Neutrophil (primary cell): ENCODE measurements at regions not wholly inside any gene's neighbourhood (a gene's known extent, or its start where the extent isn't known, plus 50 kb on each side); places are given as distances from the start of the nearest gene placed in this dataset.

ENCODE experiments used
- H3K27ac ChIP-seq: fragments of 200-600 bp; sonication (generic); 2 replicates; pipeline ENCODE4 v1.5.1; 2016; ENCODE audit warnings: mild to moderate bottlenecking, moderate library complexity
- H3K27me3 ChIP-seq: fragments of 200-600 bp; sonication (generic); 2 replicates; pipeline ENCODE4 v1.6.0; 2016; ENCODE audit warnings: mild to moderate bottlenecking
- H3K36me3 ChIP-seq: fragments of 200-600 bp; sonication (generic); 2 replicates; pipeline ENCODE4 v1.5.1; 2017
- H3K4me1 ChIP-seq, 2 experiments: fragments of 200-600 bp in 1 of 2; sonication (generic) in 1 of 2; 1 replicate in 1 of 2; 2 replicates in 1 of 2; pipeline versions ENCODE4 v1.5.1 to v1.6.1; 2013 to 2016; ENCODE audit warnings: low read depth in 1 of 2, low read length in 1 of 2, mild to moderate bottlenecking in 1 of 2, moderate library complexity in 1 of 2; ENCODE audit not compliant: control insufficient read depth in 1 of 2, insufficient read depth in 1 of 2
- H3K4me3 ChIP-seq, 2 experiments: fragments of 200-600 bp in 1 of 2; sonication (generic) in 1 of 2; 1 replicate in 1 of 2; 2 replicates in 1 of 2; pipeline ENCODE4 v1.5.1; 2013 to 2016; ENCODE audit warnings: low read depth in 1 of 2, low read length in 1 of 2, mild to moderate bottlenecking in 1 of 2, moderate library complexity in 1 of 2
- H3K9me3 ChIP-seq: fragments of 200-600 bp; sonication (generic); 2 replicates; pipeline ENCODE4 v1.5.1; 2016
- TF ChIP-seq, protein P1 (sequence below): fragments of 200-600 bp; sonication (generic); IDR thresholded peaks from 2 replicates; pipeline ENCODE4 v1.5.1; 2016; ENCODE audit warnings: antibody characterized with exemption

DNA sequence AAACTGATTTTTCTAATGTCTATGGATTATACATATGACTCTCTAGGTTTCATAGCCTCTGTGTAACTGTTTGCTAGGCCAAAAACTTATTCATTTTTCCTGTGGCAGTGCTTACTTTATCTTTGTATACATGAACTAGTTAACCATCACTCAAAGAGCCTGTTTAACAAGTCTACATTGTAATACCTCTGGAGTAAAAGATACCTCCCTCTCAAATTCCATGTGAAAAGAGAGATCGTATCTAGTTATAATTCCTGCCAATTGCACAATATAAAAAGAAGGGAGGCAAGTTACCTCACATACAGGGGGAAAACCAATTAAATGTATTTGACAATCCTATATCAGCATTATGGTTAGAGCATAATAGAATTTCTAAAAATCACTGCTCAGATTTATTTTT lies 271.9 kb upstream of the ST8SIA4 start:
- H3K9me3 ChIP-seq: no peaks in the 10 kb centered on the region
- no peak overlapping the region for H3K4me3 ChIP-seq
- TF ChIP-seq, protein P1, sequence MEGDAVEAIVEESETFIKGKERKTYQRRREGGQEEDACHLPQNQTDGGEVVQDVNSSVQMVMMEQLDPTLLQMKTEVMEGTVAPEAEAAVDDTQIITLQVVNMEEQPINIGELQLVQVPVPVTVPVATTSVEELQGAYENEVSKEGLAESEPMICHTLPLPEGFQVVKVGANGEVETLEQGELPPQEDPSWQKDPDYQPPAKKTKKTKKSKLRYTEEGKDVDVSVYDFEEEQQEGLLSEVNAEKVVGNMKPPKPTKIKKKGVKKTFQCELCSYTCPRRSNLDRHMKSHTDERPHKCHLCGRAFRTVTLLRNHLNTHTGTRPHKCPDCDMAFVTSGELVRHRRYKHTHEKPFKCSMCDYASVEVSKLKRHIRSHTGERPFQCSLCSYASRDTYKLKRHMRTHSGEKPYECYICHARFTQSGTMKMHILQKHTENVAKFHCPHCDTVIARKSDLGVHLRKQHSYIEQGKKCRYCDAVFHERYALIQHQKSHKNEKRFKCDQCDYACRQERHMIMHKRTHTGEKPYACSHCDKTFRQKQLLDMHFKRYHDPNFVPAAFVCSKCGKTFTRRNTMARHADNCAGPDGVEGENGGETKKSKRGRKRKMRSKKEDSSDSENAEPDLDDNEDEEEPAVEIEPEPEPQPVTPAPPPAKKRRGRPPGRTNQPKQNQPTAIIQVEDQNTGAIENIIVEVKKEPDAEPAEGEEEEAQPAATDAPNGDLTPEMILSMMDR: no peak
- no peak overlapping the region for H3K27ac ChIP-seq
- no peaks in the 10 kb centered on the region for H3K27me3 ChIP-seq
- H3K4me1 ChIP-seq: no peaks in the 10 kb centered on the region
- H3K36me3 ChIP-seq: no peaks in the 10 kb centered on the region

DNA sequence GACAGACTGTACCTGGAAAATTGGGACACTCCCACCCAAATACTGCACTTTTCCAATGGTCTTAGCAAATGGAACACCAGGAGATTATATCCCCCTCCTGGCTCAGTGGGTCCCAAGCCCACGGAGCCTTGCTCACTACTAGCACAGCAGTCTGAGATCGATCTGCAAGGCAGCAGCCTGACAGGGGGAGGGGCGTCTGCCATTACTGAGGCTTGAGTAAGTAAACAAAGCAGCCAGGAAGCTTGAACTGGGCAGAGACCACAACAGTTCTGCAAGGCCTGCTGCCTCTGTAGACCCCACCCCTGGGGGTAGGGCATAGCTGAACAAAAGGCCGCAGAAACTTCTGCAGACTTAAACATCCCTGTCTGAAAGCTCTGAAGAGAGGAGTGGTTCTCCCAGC lies 260.0 kb upstream of the ST8SIA4 start:
- Histone ChIP-seq H3K9me3 (no peaks in the 10 kb centered on the region), H3K36me3 (no peaks in the 10 kb centered on the region), H3K27me3 (no peaks in the 10 kb centered on the region), H3K4me3 (no peak overlapping the region), H3K27ac (no peak overlapping the region), H3K4me1 (no peaks in the 10 kb centered on the region)
- TF ChIP-seq, protein P1: no peak

DNA sequence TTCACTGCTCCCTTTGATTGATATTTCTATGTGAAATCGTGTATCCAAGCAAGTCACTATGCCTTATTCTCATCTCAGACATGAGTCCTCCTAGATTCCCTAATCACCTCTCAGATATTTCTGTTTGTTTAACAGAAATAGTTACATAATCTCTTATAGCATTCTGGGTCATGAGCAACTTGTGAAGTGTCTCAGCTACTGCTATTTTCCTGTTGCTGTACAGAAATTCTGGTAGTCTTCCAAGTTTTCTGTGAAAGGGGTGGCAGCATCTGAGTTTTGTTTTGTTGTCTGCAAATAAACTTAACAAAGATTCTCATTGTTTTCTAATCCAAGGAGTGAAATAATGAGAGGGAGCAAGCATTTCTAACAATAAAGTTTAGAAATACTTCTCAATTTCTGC lies 256.9 kb upstream of the ST8SIA4 start:
- Histone ChIP-seq H3K9me3 (no peaks in the 10 kb centered on the region), H3K4me3 (no peak overlapping the region), H3K27ac (no peak overlapping the region), H3K36me3 (no peaks in the 10 kb centered on the region), H3K4me1 (no peaks in the 10 kb centered on the region), H3K27me3 (no peaks in the 10 kb centered on the region)
- TF ChIP-seq, protein P1: no peak

DNA sequence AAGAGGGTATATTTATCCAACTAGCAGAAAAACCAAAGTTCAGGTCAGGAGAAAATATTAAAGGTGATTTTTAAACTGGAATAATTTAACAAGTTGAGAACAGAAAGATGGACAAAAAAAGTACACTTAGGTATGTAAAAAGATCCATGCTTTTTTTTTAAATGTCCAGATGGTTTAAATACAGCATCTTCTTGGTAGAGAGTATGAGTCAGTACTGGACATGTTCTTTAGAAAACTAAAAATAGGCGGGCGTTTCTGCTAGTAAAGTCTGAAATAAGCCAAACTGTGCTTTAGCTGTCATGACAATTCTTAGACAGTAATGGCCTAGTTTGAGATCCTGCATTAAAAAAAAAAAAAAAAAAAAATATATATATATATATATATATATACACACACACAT lies 255.9 kb upstream of the ST8SIA4 start:
- TF ChIP-seq, protein P1: no peak
- Histone ChIP-seq H3K27ac (no peak overlapping the region), H3K4me3 (no peak overlapping the region), H3K9me3 (no peaks in the 10 kb centered on the region), H3K27me3 (no peaks in the 10 kb centered on the region), H3K36me3 (no peaks in the 10 kb centered on the region), H3K4me1 (no peaks in the 10 kb centered on the region)

DNA sequence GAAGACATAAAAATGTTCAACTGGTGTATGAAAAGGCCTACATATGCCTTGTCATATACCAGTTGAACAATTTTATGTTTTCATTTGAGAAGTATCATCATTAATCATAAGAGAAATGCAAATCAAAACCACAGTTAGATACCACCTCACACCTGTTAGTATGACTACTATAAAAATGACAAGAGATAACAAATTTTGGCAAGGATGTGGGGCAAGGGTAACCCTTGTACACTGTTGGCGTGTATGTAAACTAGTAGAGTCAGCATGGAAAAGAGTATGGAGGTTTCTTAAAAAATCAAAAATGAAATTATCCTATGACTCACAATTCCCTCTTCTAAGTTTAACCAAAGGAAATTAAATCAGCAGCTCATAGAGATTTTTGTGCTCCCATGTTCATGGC lies 250.4 kb upstream of the ST8SIA4 start:
- Histone ChIP-seq H3K27ac (no peak overlapping the region), H3K27me3 (no peaks in the 10 kb centered on the region), H3K36me3 (no peaks in the 10 kb centered on the region), H3K4me1 (no peaks in the 10 kb centered on the region), H3K4me3 (no peak overlapping the region), H3K9me3 (no peaks in the 10 kb centered on the region)
- TF ChIP-seq, protein P1: no peak

DNA sequence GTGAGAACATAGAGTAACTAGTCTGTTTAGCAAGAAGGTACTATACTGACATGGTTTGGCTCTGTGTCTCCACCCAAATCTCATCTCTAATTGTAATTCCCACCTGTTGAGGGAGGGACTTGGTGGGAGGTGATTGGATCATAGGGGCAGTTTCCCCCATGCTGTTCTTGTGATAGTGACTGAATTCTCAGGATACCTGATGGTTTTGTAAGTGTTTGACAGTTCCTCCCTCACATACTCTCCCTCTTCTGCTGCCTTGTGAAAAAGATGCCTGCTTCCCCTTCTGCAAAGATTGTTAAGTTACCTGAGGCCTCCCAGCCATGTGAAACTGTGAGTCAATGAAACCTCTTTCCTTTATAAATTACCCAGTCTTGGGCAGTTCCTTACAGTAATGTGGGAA lies 240.4 kb upstream of the ST8SIA4 start:
- H3K9me3 ChIP-seq: no peaks in the 10 kb centered on the region
- no peaks in the 10 kb centered on the region for H3K4me1 ChIP-seq
- H3K27me3 ChIP-seq: no peaks in the 10 kb centered on the region
- H3K4me3 ChIP-seq: no peak overlapping the region
- H3K27ac ChIP-seq: no peak overlapping the region
- TF ChIP-seq, protein P1: no peak
- H3K36me3 ChIP-seq: no peaks in the 10 kb centered on the region
